CD4-positive, alpha-beta T cell treated with Interleukin-2 at 100 ng/mL for 4 hours (primary cell): ENCODE measurements at regions not wholly inside any gene's neighbourhood (a gene's known extent, or its start where the extent isn't known, plus 50 kb on each side); places are given as distances from the start of the nearest gene placed in this dataset.
"Not testable (repeated sequence)": the region's sequence is repeated elsewhere in the genome, so short reads cannot be mapped to it uniquely, and the experiment has no call there.

Experiments used
- DNase-seq: peaks from one replicate; pipeline ENCODE4 v3.0.0-alpha.2; 2020; ENCODE audit warnings: low spot score

DNA sequence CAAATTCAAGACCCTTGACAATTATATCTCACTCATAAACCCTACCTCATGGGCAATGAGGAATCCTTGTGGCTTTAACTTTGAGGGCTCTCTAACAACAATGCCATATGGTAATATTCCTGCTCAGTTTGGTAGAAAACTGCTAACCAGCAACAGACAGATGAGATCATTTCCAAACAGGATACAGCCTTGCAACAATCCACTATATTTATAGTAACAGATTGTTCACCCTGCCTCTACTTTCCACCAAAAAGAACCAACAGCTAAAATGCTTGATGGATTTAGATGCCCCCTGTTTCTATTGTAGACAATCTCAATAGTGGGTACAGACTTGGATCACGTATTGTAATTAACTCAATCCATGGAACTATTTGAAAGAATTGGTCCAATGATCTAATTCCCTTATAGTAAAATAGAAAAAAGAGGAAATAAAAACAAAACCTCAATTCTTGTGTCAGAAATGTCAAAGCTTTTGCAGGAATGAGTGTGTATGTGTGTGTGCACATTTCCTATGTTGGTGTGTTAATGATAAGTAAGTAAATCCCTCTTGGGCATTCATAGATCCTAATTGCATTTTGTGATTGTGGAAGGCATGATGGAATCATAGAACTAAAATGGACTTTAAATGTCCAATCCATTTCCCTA lies 100.0 kb upstream of the EDEM3 start:
- no peak for DNase-seq

DNA sequence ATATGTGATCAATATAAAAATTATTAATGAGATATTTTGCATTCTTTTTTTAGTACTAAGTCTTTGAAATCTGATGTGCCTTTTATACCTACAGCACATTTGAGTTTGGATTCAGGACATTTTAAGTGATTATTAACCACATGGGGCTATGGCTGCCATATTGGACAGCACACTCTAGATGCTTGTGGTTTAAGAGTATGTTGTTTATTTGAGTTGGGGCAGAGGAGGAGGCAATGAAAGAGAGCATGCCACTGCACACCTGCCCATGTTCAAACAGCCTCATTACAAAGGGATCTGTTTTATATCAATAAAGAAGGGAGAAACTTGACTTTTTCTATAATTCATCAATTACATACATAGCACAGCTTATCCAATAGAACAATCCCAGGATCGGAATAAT lies 99.4 kb upstream of the EDEM3 start:
- DNase-seq: no peak

DNA sequence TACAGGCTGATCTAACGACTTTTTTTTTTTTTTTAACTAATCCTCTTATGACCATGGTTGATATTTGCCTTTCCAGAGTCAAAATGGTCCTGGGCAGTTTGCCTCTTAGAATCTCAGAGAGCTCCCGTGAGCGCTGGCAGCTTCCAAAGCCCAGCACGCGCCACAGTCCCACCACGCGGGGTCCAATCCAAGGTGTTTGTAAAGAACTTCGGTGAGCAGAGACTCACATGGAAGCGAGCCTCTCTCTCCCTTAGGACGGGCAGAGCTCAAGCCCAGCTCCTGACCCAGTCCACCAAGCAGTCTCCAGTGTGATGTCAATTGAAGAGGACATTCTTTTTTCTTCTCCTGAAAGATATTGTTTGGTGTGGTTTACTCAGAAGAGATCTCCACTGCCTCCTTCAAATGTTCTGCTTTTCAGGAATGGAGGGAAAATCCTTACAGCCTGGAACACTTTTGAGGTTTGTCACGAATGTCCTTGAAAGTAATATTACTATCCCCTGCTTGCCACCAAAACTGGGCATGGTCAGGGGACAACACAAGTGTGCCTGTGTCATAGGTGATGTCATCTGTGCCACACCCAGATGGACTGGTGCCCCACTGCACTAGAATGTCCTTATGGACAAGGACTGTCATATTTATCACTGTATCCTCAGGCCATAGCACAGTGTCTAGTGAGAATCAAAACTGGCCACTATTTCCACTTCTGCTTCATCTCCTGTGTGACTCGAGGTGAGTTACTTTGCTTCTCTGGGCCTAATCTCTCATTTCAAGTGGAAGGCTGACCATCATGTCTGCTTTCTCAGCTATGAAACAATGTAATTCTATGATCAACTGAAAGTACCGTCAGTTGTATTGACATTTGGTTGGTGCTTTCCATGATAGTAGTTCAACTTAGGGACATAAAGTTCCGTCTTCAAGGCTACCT lies 97.4 kb upstream of the EDEM3 start:
- DNase-seq: no peak

DNA sequence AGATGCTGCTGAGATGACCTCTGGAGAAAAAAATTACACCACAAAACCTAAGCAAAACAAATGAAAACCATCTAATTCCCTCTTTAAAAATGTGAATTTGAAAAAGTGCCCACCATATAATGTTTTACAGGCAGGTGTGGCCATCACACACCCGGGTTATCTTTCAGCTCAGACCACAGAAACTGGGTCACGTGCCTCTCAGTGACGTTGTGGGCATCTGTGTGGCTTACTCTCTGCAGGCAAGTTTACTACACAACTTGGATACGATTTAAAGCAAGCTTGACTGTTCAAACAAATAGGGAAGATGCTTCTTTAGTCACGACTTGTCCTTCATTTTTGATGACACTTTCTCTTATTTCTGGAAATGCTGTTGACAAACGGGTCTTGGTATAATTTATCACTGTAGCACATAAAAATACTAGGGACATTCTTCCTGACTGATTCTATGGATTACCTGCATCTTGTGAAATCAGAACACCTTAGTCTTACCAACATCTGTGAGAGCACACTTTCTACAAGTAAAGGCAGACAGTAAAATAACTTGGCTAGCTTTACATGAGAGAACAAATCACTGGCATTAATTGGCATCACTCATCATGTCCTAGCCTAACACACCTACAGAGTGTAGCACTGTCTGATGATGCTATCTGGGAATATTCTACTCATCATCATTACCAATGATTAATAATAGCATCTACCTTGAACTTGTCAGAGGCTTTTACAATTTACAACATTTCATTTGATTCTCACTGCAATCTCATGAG lies 89.3 kb upstream of the EDEM3 start:
- DNase-seq: peak; percentile 71

DNA sequence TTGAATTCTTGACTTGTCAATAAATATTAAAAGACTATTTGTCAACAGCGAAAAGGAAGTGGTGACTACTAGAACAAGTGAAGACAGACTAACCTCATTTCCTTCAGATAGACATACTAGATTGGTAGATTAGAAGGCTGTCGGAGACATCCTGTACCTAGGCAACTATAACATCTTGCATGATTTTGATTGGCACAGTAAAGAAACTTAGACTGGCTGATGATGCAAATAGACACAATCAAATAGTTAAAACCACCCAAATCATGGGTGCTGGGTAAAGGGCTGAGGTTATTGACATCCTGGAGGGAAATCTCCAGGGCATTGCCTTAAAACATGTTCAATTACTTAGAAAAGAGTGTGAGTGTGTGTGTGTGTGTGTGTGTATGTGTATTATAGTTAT lies 85.9 kb upstream of the EDEM3 start:
- peak; percentile 77 for DNase-seq

DNA sequence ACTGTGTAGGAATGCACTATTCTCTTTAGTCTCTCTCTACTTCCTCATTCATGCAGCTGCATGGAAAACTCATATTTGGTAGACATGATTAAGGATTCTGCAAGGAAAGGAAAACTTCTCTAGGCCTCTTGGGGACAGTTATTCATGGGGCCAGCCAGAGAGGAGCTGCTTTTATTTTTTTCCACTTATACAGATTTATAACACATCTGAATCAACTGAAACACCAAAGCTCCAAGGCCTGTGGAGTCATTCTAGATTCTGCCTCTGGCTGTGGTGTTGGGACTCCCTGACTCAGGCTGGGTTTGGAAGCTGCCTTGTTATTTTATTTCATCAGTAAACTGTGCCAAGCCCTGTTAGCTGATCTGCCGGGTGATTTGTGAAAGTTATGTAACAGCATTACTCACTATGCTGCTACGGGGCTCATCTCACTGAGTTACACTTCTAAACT lies 83.9 kb upstream of the EDEM3 start:
- peak; percentile 33 for DNase-seq

DNA sequence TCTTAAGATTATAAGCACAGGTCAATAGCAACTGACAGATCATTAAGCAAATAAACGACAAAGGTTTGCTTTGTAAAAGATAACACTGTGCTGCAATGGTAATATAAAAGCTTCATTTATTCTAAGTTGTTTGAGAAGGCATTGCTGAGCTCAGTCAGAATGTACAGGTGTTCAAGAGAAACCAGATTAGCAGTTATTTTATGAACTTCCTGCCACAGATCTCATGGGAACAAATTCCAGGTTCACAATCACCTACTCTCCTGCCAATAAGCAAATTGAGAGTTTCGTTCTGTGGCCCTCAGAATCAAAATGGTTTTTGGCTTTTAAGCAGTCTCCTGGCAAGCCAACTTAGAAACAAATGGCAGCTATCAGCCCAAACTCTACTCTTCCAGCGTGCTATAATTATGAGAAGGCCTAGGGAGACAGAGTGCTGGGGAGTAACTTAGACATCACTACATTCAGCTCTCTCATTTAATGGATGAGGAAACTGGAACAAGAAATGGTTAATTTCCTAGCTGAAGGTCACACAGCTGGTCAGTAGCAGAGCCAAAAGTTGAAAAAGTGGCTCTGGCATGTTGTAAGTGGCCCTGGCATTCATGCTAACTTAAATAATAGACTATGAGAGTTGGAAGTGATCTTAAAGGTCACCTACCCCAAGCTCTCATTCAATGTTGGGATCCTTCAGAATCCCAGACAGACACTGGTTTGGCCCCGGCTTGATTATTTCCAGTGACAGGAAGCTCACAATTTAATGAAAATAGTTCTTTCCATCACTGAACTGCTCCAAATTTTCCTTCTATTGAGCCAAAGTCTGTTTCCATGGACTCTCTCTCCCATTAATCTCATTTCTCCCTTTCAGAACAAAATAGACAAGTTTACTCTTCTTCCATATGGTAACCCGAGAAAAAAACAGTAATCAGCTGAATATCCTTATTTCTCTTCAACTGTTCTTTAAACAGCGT lies 82.6 kb upstream of the EDEM3 start:
- no peak for DNase-seq

DNA sequence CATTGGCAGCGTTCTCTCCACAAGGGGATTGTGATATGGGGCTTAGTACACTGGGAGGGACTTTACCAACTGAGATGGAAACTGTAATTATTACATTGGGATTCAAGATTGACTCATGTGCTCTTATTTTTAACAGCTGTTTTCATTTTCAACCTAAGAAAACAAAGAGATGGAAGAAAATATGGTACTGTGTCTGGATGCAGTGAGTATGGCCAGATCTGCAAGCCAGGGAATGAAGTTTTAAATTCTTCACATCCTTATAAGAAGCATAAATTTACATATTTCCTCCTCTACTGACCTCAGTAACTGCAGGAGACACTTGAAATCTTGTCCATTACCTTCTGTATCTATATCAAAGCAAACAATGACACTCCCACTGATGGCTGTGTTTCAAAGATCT lies 81.5 kb upstream of the EDEM3 start:
- no peak for DNase-seq

DNA sequence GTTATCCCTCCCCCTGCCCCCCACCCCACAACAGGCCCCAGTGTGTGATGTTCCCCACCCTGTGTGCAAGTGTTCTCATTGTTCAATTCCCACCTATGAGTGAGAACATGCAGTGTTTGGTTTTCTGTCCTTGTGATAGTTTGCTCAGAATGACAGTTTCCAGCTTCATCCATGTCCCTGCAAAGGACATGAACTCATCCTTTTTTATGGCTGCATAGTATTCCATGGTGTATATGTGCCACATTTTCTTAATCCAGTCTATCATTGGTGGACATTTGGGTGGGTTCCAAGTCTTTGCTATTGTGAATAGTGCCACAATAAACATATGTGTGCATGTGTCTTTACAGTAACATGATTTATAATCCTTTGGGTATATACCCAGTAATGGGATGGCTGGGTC lies 79.3 kb upstream of the EDEM3 start:
- not testable (repeated sequence) for DNase-seq

DNA sequence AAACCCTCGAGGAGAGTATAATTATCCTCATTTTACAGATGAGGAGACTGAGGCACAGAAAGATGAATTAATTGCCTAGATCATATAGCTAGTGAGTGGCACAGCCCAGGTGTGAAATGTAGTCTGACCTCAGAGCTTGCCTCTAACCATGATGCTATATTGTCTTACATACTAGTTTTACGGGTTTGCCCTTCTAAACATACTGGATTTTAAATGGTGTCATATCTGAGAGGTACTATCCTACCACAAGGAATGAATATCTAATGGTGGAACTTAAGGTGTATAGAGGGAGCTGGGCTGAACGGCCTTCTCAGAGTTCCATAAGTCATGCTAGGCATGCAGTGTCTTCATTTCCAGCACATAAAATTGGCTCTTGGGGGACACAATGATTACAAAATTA lies 77.9 kb upstream of the EDEM3 start:
- DNase-seq: no peak

DNA sequence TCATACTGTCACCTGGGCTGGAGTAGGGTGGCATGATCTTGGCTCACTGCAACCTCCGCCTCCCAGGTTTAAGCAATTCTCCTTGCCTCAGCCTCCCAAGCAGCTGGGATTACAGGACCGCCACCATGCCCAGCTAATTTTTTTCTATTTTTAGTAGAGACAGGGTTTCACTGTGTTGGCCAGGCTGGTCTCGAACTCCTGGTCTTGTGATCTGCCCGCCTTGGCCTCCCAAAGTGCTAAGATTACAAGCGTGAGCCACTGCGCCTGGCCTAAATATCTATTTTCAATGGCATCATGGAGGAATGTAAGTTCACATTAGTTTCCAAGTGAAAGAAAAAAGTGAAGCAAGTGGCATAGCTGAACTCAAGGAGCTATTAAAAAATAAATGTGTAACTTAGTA lies 74.8 kb upstream of the EDEM3 start:
- not testable (repeated sequence) for DNase-seq

DNA sequence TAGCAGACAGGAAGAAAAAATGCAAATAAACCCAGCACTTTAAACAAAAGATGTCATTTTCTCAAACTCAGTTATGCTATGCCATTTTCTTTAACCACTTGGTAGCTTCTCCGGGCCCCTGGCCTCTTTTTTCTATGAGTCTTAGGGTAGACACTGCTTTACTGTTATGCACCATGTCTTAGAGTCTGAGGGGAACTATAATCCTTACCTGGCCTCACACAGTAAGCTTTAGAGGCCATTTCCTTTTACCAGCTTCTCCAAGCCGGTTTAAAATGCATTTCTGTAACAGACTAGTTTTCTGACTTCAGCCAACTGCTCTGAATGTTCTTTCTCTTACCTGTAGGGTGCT lies 73.7 kb upstream of the EDEM3 start:
- no peak for DNase-seq

DNA sequence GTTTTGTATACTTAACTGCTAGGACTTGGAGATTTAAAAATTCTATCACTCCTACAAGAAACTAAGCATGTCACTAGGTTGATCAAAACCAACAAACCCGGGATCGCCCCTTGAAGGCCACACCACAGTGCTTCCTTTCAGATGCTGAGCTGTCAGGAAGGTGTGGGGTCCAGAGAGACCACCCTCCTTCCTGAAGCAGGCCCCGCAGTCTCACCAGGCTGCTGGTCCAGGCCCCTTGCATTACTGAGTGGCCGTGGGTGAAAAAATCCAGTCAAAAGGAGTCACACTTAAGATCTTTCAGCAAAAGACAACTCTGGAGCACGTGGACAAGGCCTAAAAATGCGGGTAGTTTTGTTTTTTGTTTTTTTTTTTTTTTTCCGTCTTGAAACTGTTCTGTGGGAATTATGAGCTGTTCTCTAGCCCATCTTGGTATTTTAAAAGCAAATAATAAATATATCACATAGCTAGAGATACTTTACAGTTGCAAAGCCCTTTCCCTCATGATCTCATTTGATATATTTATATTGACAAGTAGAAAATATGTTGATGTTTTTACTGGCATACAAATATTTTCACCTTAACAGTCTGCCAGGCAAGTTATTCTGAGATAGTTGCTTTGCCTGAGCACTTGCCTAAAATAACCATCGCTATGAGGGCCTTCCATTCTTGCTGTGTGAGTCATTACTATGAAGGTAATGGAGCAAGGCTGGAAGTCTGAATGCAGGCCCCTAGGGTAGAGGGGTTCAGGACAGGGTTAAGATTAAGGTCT lies 73.1 kb upstream of the EDEM3 start:
- DNase-seq: no peak

DNA sequence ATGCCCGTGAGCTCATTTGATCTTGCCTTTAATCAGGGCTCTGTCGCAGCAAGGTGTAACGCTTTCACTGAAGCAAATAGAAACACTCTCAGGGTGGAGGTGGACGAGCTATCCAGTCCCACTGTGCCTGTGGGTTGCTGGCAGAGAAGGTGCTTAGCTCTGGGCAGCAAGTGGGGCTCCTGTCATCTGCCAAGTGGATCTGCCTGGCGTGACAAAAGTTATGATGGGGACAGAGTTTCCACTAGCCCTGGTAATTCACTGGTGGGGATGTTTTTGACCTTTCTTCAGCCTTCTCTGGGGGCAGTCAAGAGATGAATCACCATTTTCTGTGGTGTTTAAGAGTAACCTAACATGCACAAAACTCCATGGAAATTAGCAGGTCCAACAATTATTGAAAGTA lies 71.3 kb upstream of the EDEM3 start:
- DNase-seq: no peak

DNA sequence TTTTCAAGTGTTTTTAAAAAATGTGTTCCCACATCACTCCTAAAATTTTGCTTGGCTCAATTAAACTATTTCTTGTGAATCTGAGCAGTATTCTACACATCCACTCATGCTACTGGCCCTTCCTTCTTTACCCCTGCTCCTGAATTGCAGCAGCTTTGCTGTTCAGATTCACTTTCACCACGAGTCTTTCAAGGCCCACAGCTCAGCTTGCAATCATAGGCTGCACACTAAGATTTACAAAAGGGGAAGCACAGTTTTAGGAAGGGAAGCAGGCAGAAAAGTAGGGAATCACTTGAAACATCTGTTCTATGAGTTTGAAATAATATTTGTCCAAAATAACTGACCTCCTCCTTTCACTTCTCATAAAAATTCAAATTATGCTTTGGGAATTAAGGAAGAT lies 70.9 kb upstream of the EDEM3 start:
- DNase-seq: no peak

DNA sequence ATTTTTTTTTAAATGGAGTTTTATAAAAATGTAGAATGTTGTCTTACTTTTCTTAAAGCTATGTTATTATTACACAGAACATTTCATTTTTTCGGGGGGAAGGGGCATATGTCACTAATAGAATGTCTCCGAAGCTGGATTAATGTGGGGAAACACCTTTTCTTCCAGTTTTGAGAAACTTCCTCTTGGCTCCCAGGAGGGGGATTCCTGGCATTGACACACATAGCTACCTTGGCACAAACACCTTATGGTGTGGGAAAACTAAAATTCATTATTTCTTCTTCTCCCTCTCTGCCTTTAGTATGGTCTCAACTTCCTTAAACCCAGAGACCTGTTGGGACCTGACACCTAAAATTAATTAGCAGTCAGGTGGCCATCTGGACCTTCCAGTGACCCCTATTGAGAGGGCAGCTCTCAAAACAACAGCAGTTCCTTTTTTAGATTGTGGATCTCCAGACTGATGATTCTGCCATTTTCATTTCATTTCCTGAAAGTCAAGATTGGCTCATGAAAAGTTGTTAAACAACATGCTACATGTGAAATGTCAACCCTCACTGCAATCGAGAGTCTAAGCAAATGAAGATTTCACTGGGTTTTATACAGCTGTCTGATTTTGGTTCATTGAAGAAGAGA lies 70.1 kb upstream of the EDEM3 start:
- no peak for DNase-seq

DNA sequence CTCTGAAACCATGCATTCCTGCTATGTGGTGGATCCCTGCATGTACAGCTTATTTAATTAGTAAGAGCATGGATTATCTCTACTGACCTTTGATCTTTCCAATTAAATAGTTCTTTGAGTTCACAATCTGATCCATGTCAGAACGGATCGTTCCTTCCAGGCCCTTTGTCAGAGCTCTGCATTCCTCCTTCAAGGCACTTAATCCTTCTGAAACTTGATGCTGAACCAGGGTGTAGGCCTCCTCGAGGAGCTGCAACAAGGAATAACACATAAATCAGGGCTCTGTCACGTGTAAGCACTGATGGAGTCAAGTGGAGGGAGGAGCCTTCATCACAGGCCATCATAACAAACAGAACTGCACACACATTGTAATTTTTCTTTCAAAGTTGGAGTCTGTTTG lies 68.4 kb upstream of the EDEM3 start:
- no peak for DNase-seq

DNA sequence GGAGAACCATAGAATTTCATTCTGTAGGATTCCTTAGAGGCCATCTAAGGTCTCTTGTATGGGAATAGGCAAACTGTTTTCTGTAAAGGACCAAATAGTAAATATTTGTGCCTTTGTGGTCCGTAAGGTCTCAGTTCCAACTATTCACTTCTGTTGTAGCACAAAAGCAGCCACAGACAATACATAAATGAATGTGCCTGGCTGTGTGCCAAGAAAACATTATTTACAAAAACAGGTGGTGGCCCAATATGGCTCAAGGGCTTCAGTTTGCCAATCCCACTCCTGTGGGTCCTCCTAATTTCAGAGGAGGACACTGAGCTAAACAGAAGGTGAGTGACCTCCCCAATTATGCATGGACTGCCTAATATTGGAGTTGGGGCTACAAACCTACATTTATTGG lies 67.6 kb upstream of the EDEM3 start:
- no peak for DNase-seq

DNA sequence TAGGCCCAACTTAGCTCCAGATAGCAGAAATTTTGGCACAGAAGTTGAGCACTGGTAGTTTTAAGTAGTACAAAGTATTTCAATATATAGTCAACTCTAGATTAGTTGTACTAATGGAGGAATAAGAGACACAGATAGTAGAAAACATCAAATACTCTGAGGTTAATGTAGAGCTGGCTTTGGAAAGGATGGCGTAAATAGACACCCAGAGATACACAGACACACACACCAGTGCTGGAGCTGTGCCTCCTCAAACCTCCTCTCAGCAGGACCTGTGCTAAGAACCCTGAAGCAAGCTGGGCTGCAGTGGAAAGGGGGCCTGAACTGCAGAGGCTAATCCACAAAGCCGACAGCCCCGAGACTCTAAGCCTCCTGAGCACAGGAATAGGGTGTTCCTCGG lies 67.0 kb upstream of the EDEM3 start:
- no peak for DNase-seq

DNA sequence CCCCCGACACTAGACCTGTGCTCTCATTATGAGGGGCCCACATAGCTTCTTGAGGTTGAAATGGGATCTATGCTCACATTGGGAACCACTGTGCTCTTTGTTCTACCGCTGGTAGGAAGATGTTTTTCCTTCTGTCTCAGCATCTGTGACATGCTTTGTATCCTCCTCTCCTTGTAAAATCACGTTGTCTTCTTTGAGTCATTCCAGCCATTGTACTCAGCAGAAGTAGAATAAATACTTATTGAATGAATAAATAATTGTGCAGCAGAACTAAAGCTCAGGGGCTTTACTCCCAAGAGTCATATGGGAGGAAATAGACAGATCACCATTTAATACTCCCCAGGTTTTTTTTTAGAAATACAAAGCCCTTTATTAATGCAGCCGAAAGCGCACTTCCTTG lies 66.3 kb upstream of the EDEM3 start:
- DNase-seq: no peak
